Kidney glomerular epithelial cell (primary cell): ENCODE measurements at regions not wholly inside any gene's neighbourhood (a gene's known extent, or its start where the extent isn't known, plus 50 kb on each side); places are given as distances from the start of the nearest gene placed in this dataset.

Experiments used
- DNase-seq: peaks from one replicate; lab custom pipeline; 2025; lab: John Stamatoyannopoulos, UW

GRCh38 chr9:1962588-1963106 lies 52.5 kb upstream of the SMARCA2 start:
- no peak for DNase-seq

GRCh38 chr9:1964093-1964492 lies 51.1 kb upstream of the SMARCA2 start:
- no peak for DNase-seq
